HFF-Myc (cell line): ENCODE measurements at regions not wholly inside any gene's neighbourhood (a gene's known extent, or its start where the extent isn't known, plus 50 kb on each side); places are given as distances from the start of the nearest gene placed in this dataset.

Experiments used
- DNase-seq: peaks from one replicate; pipeline ENCODE4 v3.0.0-alpha.2; 2011; ENCODE audit warnings: low read depth; ENCODE audit errors: extremely low read depth
- H3K4me3 ChIP-seq: replicated peaks from 2 replicates; pipeline ENCODE4 v1.5.1; 2011; ENCODE audit warnings: low read depth, mild to moderate bottlenecking, control low read depth, low read length
- TF ChIP-seq, protein P1 (sequence below): IDR thresholded peaks from 2 replicates; pipeline ENCODE4 v1.5.1; 2012; ENCODE audit warnings: mild to moderate bottlenecking, low read depth, low read length, control low read depth; ENCODE audit errors: missing control alignments

- H3K4me3 ChIP-seq: no peak overlapping the region
- TF ChIP-seq, protein P1, sequence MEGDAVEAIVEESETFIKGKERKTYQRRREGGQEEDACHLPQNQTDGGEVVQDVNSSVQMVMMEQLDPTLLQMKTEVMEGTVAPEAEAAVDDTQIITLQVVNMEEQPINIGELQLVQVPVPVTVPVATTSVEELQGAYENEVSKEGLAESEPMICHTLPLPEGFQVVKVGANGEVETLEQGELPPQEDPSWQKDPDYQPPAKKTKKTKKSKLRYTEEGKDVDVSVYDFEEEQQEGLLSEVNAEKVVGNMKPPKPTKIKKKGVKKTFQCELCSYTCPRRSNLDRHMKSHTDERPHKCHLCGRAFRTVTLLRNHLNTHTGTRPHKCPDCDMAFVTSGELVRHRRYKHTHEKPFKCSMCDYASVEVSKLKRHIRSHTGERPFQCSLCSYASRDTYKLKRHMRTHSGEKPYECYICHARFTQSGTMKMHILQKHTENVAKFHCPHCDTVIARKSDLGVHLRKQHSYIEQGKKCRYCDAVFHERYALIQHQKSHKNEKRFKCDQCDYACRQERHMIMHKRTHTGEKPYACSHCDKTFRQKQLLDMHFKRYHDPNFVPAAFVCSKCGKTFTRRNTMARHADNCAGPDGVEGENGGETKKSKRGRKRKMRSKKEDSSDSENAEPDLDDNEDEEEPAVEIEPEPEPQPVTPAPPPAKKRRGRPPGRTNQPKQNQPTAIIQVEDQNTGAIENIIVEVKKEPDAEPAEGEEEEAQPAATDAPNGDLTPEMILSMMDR: no peak
- DNase-seq: no peak
These were observed 340.5 kb upstream of the SLC39A10 start for GRCh38 chr2:195316486-195316885.

- no peak overlapping the region for H3K4me3 ChIP-seq
- TF ChIP-seq, protein P1: no peak
- no peak for DNase-seq
These were observed 343.1 kb upstream of the SLC39A10 start for GRCh38 chr2:195313962-195314361.

GRCh38 chr2:195312662-195313061 lies 344.4 kb upstream of the SLC39A10 start:
- no peak overlapping the region for H3K4me3 ChIP-seq
- no peak for DNase-seq
- TF ChIP-seq, protein P1: no peak

- TF ChIP-seq, protein P1: no peak
- H3K4me3 ChIP-seq: no peak overlapping the region
- DNase-seq: no peak
These were observed 348.9 kb upstream of the SLC39A10 start for GRCh38 chr2:195308163-195308562.

GRCh38 chr2:195307751-195308150 lies 349.3 kb upstream of the SLC39A10 start:
- TF ChIP-seq, protein P1: no peak
- H3K4me3 ChIP-seq: no peak overlapping the region
- DNase-seq: no peak

DNA sequence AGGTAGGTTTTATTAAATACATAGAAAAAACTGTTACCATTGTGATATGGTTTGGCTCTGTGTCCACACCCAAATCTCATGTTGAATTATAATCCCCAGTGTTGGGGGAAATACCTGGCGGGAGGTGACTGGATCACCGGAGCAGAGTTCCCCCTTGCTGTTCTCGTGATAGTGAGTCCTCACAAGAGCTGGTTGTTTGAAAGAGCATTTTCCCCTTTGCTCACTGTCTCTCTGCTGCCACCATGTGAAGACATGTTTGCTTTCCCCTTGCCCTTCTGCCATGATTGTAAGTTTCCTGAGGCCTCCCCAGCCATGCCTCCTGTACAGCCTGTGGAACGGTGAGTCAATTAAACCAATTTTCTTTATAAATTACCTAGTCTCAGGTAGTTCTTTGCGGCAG lies 352.7 kb upstream of the SLC39A10 start:
- TF ChIP-seq, protein P1: peak; percentile 23

GRCh38 chr2:195300631-195301030 lies 356.4 kb upstream of the SLC39A10 start:
- no peak for DNase-seq
- no peak overlapping the region for H3K4me3 ChIP-seq
- TF ChIP-seq, protein P1: no peak

More for the DNA sequence above, 352.7 kb upstream of the SLC39A10 start:
- no peak overlapping the region for H3K4me3 ChIP-seq
- DNase-seq: no peak
